HepG2 (cell line): ENCODE measurements at regions not wholly inside any gene's neighbourhood (a gene's known extent, or its start where the extent isn't known, plus 50 kb on each side); places are given as distances from the start of the nearest gene placed in this dataset.

Source experiments
- ATAC-seq: fragments of 200-7000 bp; cut with Tn5 transposase; 3 replicates; pipeline ENCODE4 v1.9.1; 2020; ENCODE audit warnings: mild to moderate bottlenecking, moderate library complexity
- BruUV-seq: library from RNA; stranded (reverse); fragments of 400-500 nt; replicated peaks from 2 replicates; lab custom pipeline; 2021; lab: Mats Ljungman, UMichigan
- CTCF ChIA-PET: fragments of 300-600 bp; formaldehyde crosslinking; extraction: SDS; loops from one replicate; lab custom pipeline; 2021; ENCODE audit warnings: low total read pairs, inconsistent platforms, low intra/inter-chr PET ratio; lab: Yijun Ruan, JAX
- POLR2A ChIA-PET: fragments of 350-600 bp; sonication (Branson Sonifier 250); formaldehyde crosslinking; loops from one replicate; lab custom pipeline; 2020; ENCODE audit warnings: antibody characterized with exemption, inconsistent platforms; lab: Yijun Ruan, JAX
- DNase-seq: peaks from one replicate; pipeline ENCODE4 v3.0.0-alpha.2; 2015; ENCODE audit warnings: low spot score
- FAIRE-seq: peaks from 3 replicates; lab custom pipeline; 2011; peaks lifted over from hg19 to GRCh38; lab: Jason Lieb, UNC
- H2AFZ ChIP-seq: one replicate; pipeline ENCODE4 v1.6.1; 2011; ENCODE audit warnings: low read length, inconsistent platforms
- H3K27ac ChIP-seq: fragments of 300-600 bp; 3 replicates; pipeline ENCODE4 v1.8.0; 2011; ENCODE audit warnings: mixed run types, mild to moderate bottlenecking, mixed read lengths, low read length, inconsistent platforms; ENCODE audit not compliant: insufficient read depth; ENCODE audit errors: extremely low read length
- H3K27me3 ChIP-seq, 2 experiments: fragments of 200-600 bp in 1 of 2; 2 replicates in 1 of 2; 3 replicates in 1 of 2; pipeline versions ENCODE4 v1.6.0 to v1.8.0; 2011; ENCODE audit warnings: low read length in 2 of 2, mild to moderate bottlenecking in 2 of 2, moderate library complexity in 2 of 2, inconsistent platforms in 1 of 2; ENCODE audit not compliant: insufficient read depth in 2 of 2, control insufficient read depth in 1 of 2
- H3K36me3 ChIP-seq, 2 experiments: fragments of 200-600 bp in 1 of 2; replicated peaks in 1 of 2; 2 replicates in 1 of 2; 3 replicates in 1 of 2; pipeline versions ENCODE4 v1.5.1 to v1.8.0; 2011; ENCODE audit warnings: low read length in 2 of 2, inconsistent platforms in 1 of 2; ENCODE audit not compliant: insufficient read depth in 2 of 2, control insufficient read depth in 1 of 2
- H3K4me1 ChIP-seq: 2 replicates; pipeline ENCODE4 v1.5.1; 2012; ENCODE audit warnings: low read length, inconsistent platforms; ENCODE audit not compliant: insufficient read depth
- H3K4me2 ChIP-seq: 2 replicates; pipeline ENCODE4 v1.6.0; 2011; ENCODE audit warnings: low read depth, low read length, inconsistent platforms
- H3K4me3 ChIP-seq, 3 experiments: fragments of 200-600 bp in 1 of 3; sonication (generic), shearing (Covaris generic) in 1 of 3; replicated peaks in 1 of 3; 2 replicates each; pipeline ENCODE4 v1.5.1; 2011 to 2016; ENCODE audit warnings: low read length in 3 of 3, inconsistent platforms in 2 of 3, low read depth in 2 of 3, mild to moderate bottlenecking in 2 of 3, control low read depth in 1 of 3, mixed read lengths in 1 of 3; ENCODE audit not compliant: insufficient read depth in 1 of 3
- H3K79me2 ChIP-seq: one replicate; pipeline ENCODE4 v1.6.1; 2011; ENCODE audit warnings: low read length, inconsistent platforms; ENCODE audit not compliant: insufficient read depth
- H3K9ac ChIP-seq: 2 replicates; pipeline ENCODE4 v1.6.0; 2011; ENCODE audit warnings: mild to moderate bottlenecking, low read depth, low read length, inconsistent platforms; ENCODE audit not compliant: insufficient read depth
- H3K9me3 ChIP-seq: 2 replicates; pipeline ENCODE4 v1.5.1; 2012; ENCODE audit warnings: mild to moderate bottlenecking, low read length
- H4K20me1 ChIP-seq: 2 replicates; pipeline ENCODE4 v1.6.0; 2011; ENCODE audit warnings: inconsistent platforms, mild to moderate bottlenecking, low read length, moderate library complexity; ENCODE audit not compliant: insufficient read depth
- CBX1 ChIP-seq: IDR thresholded peaks from one replicate; pipeline ENCODE4 v1.6.1; 2016; ENCODE audit warnings: antibody characterized with exemption, low read depth
- EED ChIP-seq: sonication (generic); formaldehyde crosslinking; IDR thresholded peaks from 2 replicates; pipeline ENCODE4 v1.5.0; 2020; ENCODE audit warnings: mild to moderate bottlenecking, missing genetic modification reagents
- EP300 ChIP-seq, 3 experiments: sonication (generic) in 1 of 3; formaldehyde crosslinking in 1 of 3; IDR thresholded peaks; 2 replicates each; pipeline versions ENCODE4 v1.5.1 to v1.6.1; 2011 to 2020; ENCODE audit warnings: low read depth in 2 of 3, low read length in 2 of 3, borderline replicate concordance in 1 of 3, improper control_type of control experiment in 1 of 3, mild to moderate bottlenecking in 1 of 3, missing genetic modification reagents in 1 of 3, moderate library complexity in 1 of 3
- IRF2 ChIP-seq: IDR thresholded peaks from 2 replicates; pipeline ENCODE4 v1.6.1; 2018; ENCODE audit warnings: missing genetic modification reagents, missing compliant biosample characterization
- KAT7 ChIP-seq: IDR thresholded peaks from 2 replicates; pipeline ENCODE4 v1.6.1; 2018; ENCODE audit warnings: borderline replicate concordance, missing compliant biosample characterization
- NONO ChIP-seq, 2 experiments: fragments of 450-650 bp in 1 of 2; sonication (generic) in 1 of 2; formaldehyde crosslinking in 1 of 2; IDR thresholded peaks in 1 of 2; conservative IDR thresholded peaks in 1 of 2; 2 replicates each; pipeline versions ENCODE4 v1.6.1 to v1.8.0; 2017 to 2022; ENCODE audit warnings: mild to moderate bottlenecking in 1 of 2, missing genetic modification reagents in 1 of 2, moderate library complexity in 1 of 2
- RFX1 ChIP-seq: fragments of 450-650 bp; IDR thresholded peaks from 2 replicates; pipeline ENCODE4 v1.6.1; 2017
- RXRA ChIP-seq: sonication (generic); formaldehyde crosslinking; IDR thresholded peaks from 2 replicates; pipeline ENCODE4 v1.5.1; 2020; ENCODE audit warnings: missing genetic modification reagents
- SMARCE1 ChIP-seq: fragments of 450-650 bp; IDR thresholded peaks from 2 replicates; pipeline ENCODE4 v1.6.1; 2017; ENCODE audit warnings: borderline replicate concordance
- ZNF761 ChIP-seq: sonication (generic); formaldehyde crosslinking; conservative IDR thresholded peaks from 2 replicates; pipeline ENCODE4 v1.4.0; 2020; ENCODE audit warnings: mild to moderate bottlenecking, missing genetic modification reagents
- WGBS: methylation state at CpG from one replicate; pipeline ENCODE4 v1.1.6; 2017; ENCODE audit warnings: low lambda C conversion rate; 5-methylcytosine and 5-hydroxymethylcytosine counted together
- in situ Hi-C: cut with HindIII; loops from 2 replicates; pipeline ENCODE4 v1.10.0; 2017; ENCODE audit warnings: low pct_unique_long_range_greater_than_20kb; ENCODE audit not compliant: extremely low pct_ligation_motif_present
- intact Hi-C: fragments of 100-400 bp; cut with micrococcal nuclease; formaldehyde crosslinking; loops from one replicate; pipeline ENCODE4 v1.10.0; 2022; ENCODE audit not compliant: unreplicated experiment
- TF ChIP-seq, protein P1 (sequence below): sonication (generic); formaldehyde crosslinking; IDR thresholded peaks from 2 replicates; pipeline ENCODE4 v1.5.0; 2020; ENCODE audit warnings: missing genetic modification reagents, mild to moderate bottlenecking, borderline replicate concordance
- TF ChIP-seq, protein P2 (sequence below): IDR thresholded peaks from 2 replicates; pipeline ENCODE4 v1.6.1; 2012; ENCODE audit warnings: low read depth, low read length, improper control_type of control experiment

DNA sequence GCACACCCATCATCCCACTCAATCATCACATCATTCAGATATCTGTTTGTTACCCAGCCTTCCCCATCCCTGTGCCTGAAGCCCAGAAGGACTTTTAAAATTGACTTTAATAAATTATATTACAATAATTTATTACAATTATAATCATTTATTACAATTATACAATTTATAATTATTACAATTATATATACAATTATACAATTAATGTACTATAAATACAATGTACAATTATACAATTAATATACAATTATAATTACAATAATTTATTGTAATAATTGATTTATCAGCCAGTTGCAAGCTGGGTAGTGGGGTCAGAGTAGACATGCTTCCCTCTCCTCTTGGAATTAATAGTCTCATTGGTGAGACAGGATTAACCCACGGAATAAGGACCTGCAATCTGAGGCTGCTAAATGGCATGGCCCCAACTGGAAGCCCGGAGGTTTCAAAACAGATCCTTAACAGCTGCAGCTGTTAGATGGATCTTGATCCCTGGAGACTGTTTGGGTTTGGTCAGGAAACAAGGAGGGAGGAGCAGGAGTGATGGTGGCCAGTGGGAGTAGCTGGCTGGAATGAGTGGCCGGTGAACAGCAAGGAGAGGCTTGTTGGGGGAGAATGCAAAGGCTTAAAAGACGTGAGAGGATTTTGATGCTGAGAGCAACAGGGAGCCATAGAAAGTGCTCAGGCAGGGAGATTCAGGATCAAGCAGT, 402.8 kb upstream of the PODXL start:
- CTCF ChIA-PET, result no interaction called here
- FAIRE-seq, result no peak
- H4K20me1 ChIP-seq, result no peaks in the 10 kb centered on the region
- BruUV-seq, result no TSS peak
- no peak overlapping the region for H3K4me2 ChIP-seq
- H2AFZ ChIP-seq, result no peak overlapping the region
- peaks cover 0 to 6% of the 10 kb centered on the region in 2 experiments; a peak in 1 of 5 replicates for H3K27me3 ChIP-seq
- WGBS, result 4% methylated on average over 4 of the region's 4 CpGs
- no peak overlapping the region for H3K4me3 ChIP-seq
- H3K36me3 ChIP-seq, result no peaks in the 10 kb centered on the region
- TF ChIP-seq NONO (IDR thresholded peaks at IDR 0.05), result no peak
- TF ChIP-seq NONO (CRISPR knock-in tag; conservative IDR thresholded peaks at IDR 0.05), result no peak
- TF ChIP-seq ZNF761 (CRISPR knock-in tag), result no peak
- TF ChIP-seq EP300 (IDR thresholded peaks at IDR 0.05; ENCODE audit: low read depth in 2 of 2, low read length in 2 of 2), result no peak
- no peak for TF ChIP-seq EP300 (CRISPR knock-in tag; IDR thresholded peaks at IDR 0.05; ENCODE audit: borderline replicate concordance)
- no peak for TF ChIP-seq CBX1
- TF ChIP-seq, protein P1, sequence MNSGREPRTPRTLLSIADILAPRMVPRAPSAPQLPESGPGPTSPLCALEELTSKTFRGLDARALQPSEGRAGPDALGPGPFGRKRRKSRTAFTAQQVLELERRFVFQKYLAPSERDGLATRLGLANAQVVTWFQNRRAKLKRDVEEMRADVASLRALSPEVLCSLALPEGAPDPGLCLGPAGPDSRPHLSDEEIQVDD (CRISPR knock-in tag), result no peak
- TF ChIP-seq SMARCE1, result no peak
- TF ChIP-seq IRF2 (CRISPR knock-in tag), result no peak
- no peak for TF ChIP-seq RFX1
- no peak for TF ChIP-seq EED
- TF ChIP-seq RXRA (CRISPR knock-in tag), result no peak
- no peak for TF ChIP-seq KAT7 (CRISPR knock-in tag)
- TF ChIP-seq, protein P2, sequence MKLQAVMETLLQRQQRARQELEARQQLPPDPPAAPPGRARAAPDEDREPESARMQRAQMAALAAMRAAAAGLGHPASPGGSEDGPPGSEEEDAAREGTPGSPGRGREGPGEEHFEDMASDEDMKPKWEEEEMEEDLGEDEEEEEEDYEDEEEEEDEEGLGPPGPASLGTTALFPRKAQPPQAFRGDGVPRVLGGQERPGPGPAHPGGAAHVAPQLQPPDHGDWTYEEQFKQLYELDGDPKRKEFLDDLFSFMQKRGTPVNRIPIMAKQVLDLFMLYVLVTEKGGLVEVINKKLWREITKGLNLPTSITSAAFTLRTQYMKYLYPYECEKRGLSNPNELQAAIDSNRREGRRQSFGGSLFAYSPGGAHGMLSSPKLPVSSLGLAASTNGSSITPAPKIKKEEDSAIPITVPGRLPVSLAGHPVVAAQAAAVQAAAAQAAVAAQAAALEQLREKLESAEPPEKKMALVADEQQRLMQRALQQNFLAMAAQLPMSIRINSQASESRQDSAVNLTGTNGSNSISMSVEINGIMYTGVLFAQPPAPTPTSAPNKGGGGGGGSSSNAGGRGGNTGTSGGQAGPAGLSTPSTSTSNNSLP, result no peak
- DNase-seq, result no peak
- intact Hi-C loops (no loop called here), in situ Hi-C loops (no loop called here)
- no peaks in the 10 kb centered on the region for H3K4me1 ChIP-seq
- no peak for ATAC-seq
- no peak overlapping the region for H3K27ac ChIP-seq
- H3K79me2 ChIP-seq, result no peaks in the 10 kb centered on the region
- POLR2A ChIA-PET, result no interaction called here
- H3K9me3 ChIP-seq, result no peaks in the 10 kb centered on the region
- H3K9ac ChIP-seq, result no peak overlapping the region
